Astrocyte of the spinal cord (primary cell): ENCODE measurements at regions not wholly inside any gene's neighbourhood (a gene's known extent, or its start where the extent isn't known, plus 50 kb on each side); places are given as distances from the start of the nearest gene placed in this dataset.

Experiments
- DNase-seq: peaks from one replicate; pipeline ENCODE4 v3.0.0; 2011; ENCODE audit warnings: low read depth, low spot score
- H3K4me3 ChIP-seq: 2 replicates; pipeline ENCODE4 v1.5.1; 2011; ENCODE audit warnings: low read depth, mild to moderate bottlenecking, low read length, moderate library complexity
- in situ Hi-C: cut with HindIII; loops from 2 replicates; pipeline ENCODE4 v1.10.0; 2017; ENCODE audit warnings: low sequenced_read_pairs
- TF ChIP-seq, protein P1 (sequence below): IDR thresholded peaks from 2 replicates; pipeline ENCODE4 v1.5.1; 2012; ENCODE audit warnings: low read depth, mild to moderate bottlenecking, low read length, inconsistent platforms

DNA sequence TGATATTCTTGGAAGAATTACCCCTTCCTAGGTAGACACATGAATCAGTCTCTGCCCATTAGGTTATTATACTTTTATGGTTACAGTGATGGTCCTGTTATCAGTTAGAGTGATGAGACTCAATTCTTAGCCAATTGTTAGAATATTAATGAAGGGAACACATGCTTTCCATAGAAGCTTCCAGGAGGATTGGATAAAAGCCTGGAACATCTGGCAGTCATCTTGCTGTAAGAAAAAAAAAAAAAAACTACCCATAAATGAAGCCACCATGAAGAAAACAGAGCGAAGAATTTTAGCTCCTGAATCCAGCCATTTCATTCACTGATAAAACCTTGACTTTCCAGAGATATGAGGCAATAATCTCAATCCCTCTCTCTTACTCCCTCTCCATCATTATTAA, 262.5 kb upstream of the GRIN3A start:
- H3K4me3 ChIP-seq = no peak overlapping the region
- in situ Hi-C loops = no loop called here
- TF ChIP-seq, protein P1, sequence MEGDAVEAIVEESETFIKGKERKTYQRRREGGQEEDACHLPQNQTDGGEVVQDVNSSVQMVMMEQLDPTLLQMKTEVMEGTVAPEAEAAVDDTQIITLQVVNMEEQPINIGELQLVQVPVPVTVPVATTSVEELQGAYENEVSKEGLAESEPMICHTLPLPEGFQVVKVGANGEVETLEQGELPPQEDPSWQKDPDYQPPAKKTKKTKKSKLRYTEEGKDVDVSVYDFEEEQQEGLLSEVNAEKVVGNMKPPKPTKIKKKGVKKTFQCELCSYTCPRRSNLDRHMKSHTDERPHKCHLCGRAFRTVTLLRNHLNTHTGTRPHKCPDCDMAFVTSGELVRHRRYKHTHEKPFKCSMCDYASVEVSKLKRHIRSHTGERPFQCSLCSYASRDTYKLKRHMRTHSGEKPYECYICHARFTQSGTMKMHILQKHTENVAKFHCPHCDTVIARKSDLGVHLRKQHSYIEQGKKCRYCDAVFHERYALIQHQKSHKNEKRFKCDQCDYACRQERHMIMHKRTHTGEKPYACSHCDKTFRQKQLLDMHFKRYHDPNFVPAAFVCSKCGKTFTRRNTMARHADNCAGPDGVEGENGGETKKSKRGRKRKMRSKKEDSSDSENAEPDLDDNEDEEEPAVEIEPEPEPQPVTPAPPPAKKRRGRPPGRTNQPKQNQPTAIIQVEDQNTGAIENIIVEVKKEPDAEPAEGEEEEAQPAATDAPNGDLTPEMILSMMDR = no peak
- DNase-seq = no peak

DNA sequence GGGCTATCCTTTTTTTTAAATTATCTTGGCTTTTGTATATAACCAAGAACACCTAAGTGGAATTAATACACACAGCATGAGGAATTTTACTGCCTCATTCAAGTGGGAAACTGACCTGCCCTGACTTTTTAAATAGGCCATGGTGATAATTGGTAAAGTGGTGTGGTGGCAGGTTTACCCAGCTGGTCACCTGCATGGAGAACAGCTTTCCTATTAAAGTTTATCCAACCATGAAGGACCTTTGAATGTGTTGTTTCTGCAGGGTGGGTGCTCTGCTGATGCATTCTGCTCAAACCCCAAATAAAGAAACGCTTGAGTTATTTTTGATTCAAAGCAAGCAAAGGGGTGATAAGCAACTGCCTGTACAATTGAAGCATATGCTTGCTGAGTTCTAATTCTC, 261.0 kb upstream of the GRIN3A start:
- no peak for DNase-seq
- TF ChIP-seq, protein P1 = no peak
- no peak overlapping the region for H3K4me3 ChIP-seq
- in situ Hi-C loops = no loop called here

DNA sequence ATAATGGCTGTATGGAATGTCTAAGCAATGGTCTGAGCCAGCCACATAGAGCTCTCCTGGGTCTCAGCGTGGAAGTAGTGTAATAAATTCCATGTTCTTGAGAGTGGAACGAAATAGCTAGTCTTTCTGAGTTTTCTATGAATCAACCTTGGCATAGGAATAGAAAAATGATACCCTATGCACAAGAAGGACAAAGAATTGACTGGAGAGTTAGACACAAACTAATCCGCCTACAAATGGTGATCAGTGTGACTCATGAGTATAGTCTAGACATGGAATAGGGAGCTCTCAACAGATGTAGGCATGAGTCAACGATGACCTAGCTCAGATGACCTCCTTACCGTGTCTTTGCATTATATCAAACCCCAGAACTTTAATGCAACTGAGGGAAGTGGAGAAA, 256.8 kb upstream of the GRIN3A start:
- DNase-seq = peak; percentile 69
- H3K4me3 ChIP-seq = no peak overlapping the region
- in situ Hi-C loops = no loop called here
- TF ChIP-seq, protein P1 = no peak

DNA sequence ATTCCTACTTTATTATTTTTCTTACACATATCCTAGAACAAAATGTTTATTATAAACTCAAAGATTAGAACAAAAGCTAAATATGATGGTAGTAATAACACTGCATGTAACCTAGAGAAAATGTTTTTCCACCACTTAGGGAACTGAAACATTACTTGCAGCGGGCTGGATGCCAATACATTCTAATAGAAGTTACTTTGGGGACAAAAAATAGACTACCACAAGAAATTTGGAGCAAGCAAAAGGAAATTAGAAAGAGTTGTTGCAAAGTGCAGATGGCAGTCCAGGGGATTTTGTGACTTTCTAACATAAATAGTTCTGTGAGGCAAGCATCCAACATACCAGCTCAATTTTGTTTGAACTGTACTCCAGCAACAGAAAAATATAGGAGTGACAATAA, 255.3 kb upstream of the GRIN3A start:
- in situ Hi-C loops = no loop called here
- DNase-seq = no peak
- H3K4me3 ChIP-seq = no peak overlapping the region
- TF ChIP-seq, protein P1 = no peak

DNA sequence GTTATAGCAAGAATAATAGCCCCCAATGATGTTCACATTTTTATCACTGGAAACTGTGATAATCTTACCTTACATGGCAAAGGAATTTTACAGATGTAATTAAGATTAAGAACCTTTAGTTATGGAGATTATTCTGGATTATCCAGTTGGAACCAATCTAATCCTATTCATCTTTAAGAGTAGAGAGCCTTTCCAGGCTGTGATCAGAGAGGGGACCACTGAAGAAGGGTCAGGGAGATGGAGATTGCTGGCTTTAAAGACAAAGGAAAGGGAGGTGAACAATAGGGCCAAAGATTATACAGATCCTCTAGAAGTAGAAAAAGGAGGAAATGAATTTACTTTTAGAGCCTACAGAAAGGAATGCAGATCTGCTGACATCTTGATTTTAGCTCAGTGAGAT, 253.5 kb upstream of the GRIN3A start:
- TF ChIP-seq, protein P1 = no peak
- no peak for DNase-seq
- in situ Hi-C loops = no loop called here
- H3K4me3 ChIP-seq = no peak overlapping the region

DNA sequence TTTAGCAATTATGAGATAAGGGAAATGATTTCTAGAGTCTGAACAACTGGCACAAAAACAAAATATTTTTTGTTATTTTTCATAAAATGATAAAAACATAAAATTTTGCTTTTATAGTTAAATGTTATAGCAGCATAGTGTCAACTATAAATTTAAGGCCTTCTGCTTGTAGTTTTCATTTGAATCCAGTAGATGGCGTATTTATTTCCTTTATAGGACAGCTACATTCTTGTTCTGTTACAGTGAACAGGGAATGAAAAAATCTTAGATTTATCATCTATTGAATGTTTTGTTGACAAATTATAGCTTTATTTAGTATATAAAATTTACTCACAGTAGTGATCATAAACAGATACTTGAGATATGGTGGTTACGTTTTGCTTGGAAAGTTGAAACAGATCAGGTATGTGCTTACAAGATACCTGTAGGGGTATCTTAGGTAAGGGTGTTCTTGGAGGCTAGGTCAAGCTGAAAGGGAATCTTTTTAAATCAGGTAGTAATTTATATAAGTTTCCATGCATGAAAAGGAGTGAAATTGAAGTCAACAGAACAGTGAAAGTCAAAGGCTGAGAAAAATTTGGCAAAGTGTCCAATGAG, 239.3 kb upstream of the GRIN3A start:
- in situ Hi-C loops = no loop called here
- peak; percentile 30 for DNase-seq
- no peak overlapping the region for H3K4me3 ChIP-seq
- TF ChIP-seq, protein P1 = peak; percentile 45

DNA sequence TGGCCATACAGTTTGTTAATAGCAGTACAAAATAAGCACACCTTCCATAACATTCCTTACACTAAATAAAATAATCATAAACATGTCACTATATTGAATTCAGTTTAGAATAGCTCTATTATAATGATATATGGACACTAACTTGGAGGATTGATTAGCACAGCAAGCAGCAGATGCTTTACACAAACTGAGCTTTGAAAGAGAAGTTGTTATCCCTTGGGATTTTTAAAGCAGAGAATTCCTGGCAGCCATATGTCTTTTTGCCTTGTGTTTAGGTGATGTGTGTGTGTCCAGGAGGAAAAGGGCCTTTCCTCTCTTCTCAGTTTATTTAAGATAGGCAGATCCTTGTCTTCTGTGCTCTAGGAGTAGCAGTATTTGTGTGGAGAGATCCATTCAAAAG, 232.2 kb upstream of the GRIN3A start:
- no peak overlapping the region for H3K4me3 ChIP-seq
- no peak for DNase-seq
- TF ChIP-seq, protein P1 = no peak
- in situ Hi-C loops = no loop called here
